Astrocyte of the spinal cord (primary cell): ENCODE measurements at regions not wholly inside any gene's neighbourhood (a gene's known extent, or its start where the extent isn't known, plus 50 kb on each side); places are given as distances from the start of the nearest gene placed in this dataset.
"Not testable (repeated sequence)": the region's sequence is repeated elsewhere in the genome, so short reads cannot be mapped to it uniquely, and the experiment has no call there.

ENCODE experiments used
- DNase-seq: peaks from one replicate; pipeline ENCODE4 v3.0.0; 2011; ENCODE audit warnings: low read depth, low spot score
- H3K4me3 ChIP-seq: 2 replicates; pipeline ENCODE4 v1.5.1; 2011; ENCODE audit warnings: low read depth, mild to moderate bottlenecking, low read length, moderate library complexity
- CTCF ChIP-seq: IDR thresholded peaks from 2 replicates; pipeline ENCODE4 v1.5.1; 2012; ENCODE audit warnings: low read depth, mild to moderate bottlenecking, low read length, inconsistent platforms
- in situ Hi-C: cut with HindIII; loops from 2 replicates; pipeline ENCODE4 v1.10.0; 2017; ENCODE audit warnings: low sequenced_read_pairs

GRCh38 chr22:49687786-49688515 is 139.7 kb downstream of the BRD1 start:
- DNase-seq = no peak
- H3K4me3 ChIP-seq = no peak overlapping the region
- in situ Hi-C loops = no loop called here
- no peak for TF ChIP-seq CTCF

GRCh38 chr22:49687333-49687732 is 140.3 kb downstream of the BRD1 start:
- in situ Hi-C loops = no loop called here

GRCh38 chr22:49686495-49687219 is 141.0 kb downstream of the BRD1 start:
- no peak for TF ChIP-seq CTCF
- no peak for DNase-seq
- H3K4me3 ChIP-seq = no peak overlapping the region
- in situ Hi-C loops = no loop called here

More at GRCh38 chr22:49687333-49687732, 140.3 kb downstream of the BRD1 start:
- DNase-seq = no peak
- no peak overlapping the region for H3K4me3 ChIP-seq
- no peak for TF ChIP-seq CTCF

GRCh38 chr22:49685686-49686085 is 142.0 kb downstream of the BRD1 start:
- no peak for TF ChIP-seq CTCF
- in situ Hi-C loops = no loop called here
- no peak overlapping the region for H3K4me3 ChIP-seq
- DNase-seq = no peak

GRCh38 chr22:49685116-49685515 is 142.6 kb downstream of the BRD1 start:
- in situ Hi-C loops = no loop called here
- no peak for TF ChIP-seq CTCF
- no peak overlapping the region for H3K4me3 ChIP-seq
- no peak for DNase-seq

GRCh38 chr22:49683032-49683431 is 144.6 kb downstream of the BRD1 start:
- DNase-seq = no peak
- TF ChIP-seq CTCF = no peak
- in situ Hi-C loops = no loop called here
- H3K4me3 ChIP-seq = no peak overlapping the region

- DNase-seq, in situ Hi-C loops, H3K4me3 ChIP-seq: not testable (repeated sequence)
Measured at GRCh38 chr22:49680819-49681218, 146.9 kb downstream of the BRD1 start.
